ENCODE measurements at regions not wholly inside any gene's neighbourhood (a gene's known extent, or its start where the extent isn't known, plus 50 kb on each side); places are given as distances from the start of the nearest gene placed in this dataset.

GRCh38 chr9:118606668-118607067 is 762.6 kb downstream of the BRINP1 start:
- DNase-seq = no peak

GRCh38 chr9:118609355-118610044 is 759.7 kb downstream of the BRINP1 start:
- DNase-seq = no peak

GRCh38 chr9:118612201-118612600 is 757.0 kb downstream of the BRINP1 start:
- DNase-seq = no peak

- DNase-seq = no peak
Observed at GRCh38 chr9:118613996-118614395, 755.2 kb downstream of the BRINP1 start.

- DNase-seq = no peak
Observed at GRCh38 chr9:118618084-118618483, 751.2 kb downstream of the BRINP1 start.

- DNase-seq = no peak
Observed at GRCh38 chr9:118618849-118619248, 750.4 kb downstream of the BRINP1 start.

- no peak for DNase-seq
Observed at GRCh38 chr9:118624608-118625007, 744.6 kb downstream of the BRINP1 start.

GRCh38 chr9:118630079-118630478 is 739.2 kb downstream of the BRINP1 start:
- no peak for DNase-seq

GRCh38 chr9:118630931-118631595 is 738.2 kb downstream of the BRINP1 start:
- DNase-seq = no peak

- DNase-seq = no peak
Observed at GRCh38 chr9:118631956-118632355, 737.3 kb downstream of the BRINP1 start.

- no peak for DNase-seq
Observed at GRCh38 chr9:118635416-118635815, 733.8 kb downstream of the BRINP1 start.

- DNase-seq = no peak
Observed at GRCh38 chr9:118637681-118638080, 731.6 kb downstream of the BRINP1 start.

GRCh38 chr9:118640836-118641560 is 728.2 kb downstream of the BRINP1 start:
- DNase-seq = no peak

- no peak for DNase-seq
Observed at GRCh38 chr9:118643118-118643517, 726.1 kb downstream of the BRINP1 start.

- no peak for DNase-seq
Observed at GRCh38 chr9:118644066-118644465, 725.2 kb downstream of the BRINP1 start.

GRCh38 chr9:118647331-118647730 is 721.9 kb downstream of the BRINP1 start:
- no peak for DNase-seq

GRCh38 chr9:118650417-118650816 is 718.8 kb downstream of the BRINP1 start:
- no peak for DNase-seq

- DNase-seq = no peak
Observed at GRCh38 chr9:118651511-118651910, 717.7 kb downstream of the BRINP1 start.

GRCh38 chr9:118652258-118652657 is 717.0 kb downstream of the BRINP1 start:
- DNase-seq = no peak

GRCh38 chr9:118652912-118653311 is 716.3 kb downstream of the BRINP1 start:
- DNase-seq = no peak

GRCh38 chr9:118659011-118659410 is 710.2 kb downstream of the BRINP1 start:
- no peak for DNase-seq

GRCh38 chr9:118665226-118665919 is 703.9 kb downstream of the BRINP1 start:
- DNase-seq = no peak

Measured in activated CD4-positive, alpha-beta T cell treated with anti-CD3 and anti-CD28 coated beads, Interleukin-10, Interleukin-2, amounts not matched to agents 100 ng/mL and 50 ng/mL, durations not matched to agents 16 hours and 8 hours (primary cell).